ENCODE measurements at regions not wholly inside any gene's neighbourhood (a gene's known extent, or its start where the extent isn't known, plus 50 kb on each side); places are given as distances from the start of the nearest gene placed in this dataset.

DNA sequence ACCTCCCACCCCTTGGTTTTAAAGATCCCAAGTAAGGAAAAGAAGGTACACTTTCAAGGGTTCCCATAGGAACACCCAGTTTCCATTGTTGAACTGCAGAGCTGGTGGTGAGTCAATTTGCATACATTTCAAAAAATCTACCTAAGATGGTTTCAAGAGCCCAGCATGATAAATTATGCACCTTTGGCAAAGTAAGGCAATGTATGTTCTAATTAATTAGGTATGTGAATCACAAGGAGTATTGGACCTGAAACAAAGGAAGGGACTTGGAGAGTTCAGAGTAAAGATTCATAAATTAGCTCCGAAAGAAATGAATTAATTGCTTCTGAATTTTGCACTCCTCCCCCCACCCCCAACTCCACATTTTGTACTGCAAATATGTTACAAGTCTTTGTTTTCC, 459.7 kb downstream of the LRATD1 start:
- TF ChIP-seq, protein P1, sequence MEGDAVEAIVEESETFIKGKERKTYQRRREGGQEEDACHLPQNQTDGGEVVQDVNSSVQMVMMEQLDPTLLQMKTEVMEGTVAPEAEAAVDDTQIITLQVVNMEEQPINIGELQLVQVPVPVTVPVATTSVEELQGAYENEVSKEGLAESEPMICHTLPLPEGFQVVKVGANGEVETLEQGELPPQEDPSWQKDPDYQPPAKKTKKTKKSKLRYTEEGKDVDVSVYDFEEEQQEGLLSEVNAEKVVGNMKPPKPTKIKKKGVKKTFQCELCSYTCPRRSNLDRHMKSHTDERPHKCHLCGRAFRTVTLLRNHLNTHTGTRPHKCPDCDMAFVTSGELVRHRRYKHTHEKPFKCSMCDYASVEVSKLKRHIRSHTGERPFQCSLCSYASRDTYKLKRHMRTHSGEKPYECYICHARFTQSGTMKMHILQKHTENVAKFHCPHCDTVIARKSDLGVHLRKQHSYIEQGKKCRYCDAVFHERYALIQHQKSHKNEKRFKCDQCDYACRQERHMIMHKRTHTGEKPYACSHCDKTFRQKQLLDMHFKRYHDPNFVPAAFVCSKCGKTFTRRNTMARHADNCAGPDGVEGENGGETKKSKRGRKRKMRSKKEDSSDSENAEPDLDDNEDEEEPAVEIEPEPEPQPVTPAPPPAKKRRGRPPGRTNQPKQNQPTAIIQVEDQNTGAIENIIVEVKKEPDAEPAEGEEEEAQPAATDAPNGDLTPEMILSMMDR (IDR thresholded peaks at IDR 0.05; ENCODE audit: control extremely low read depth in 1 of 3, insufficient read depth in 1 of 3, low read depth in 1 of 3, low read length in 3 of 3): no peak
- TF ChIP-seq CTBP2 (IDR thresholded peaks at IDR 0.05; ENCODE audit: borderline replicate concordance, insufficient read depth, insufficient read length, low read length): no peak
- TF ChIP-seq EZH2 (IDR thresholded peaks at IDR 0.05; ENCODE audit: low read depth, low read length, severe bottlenecking): no peak
- no peak for TF ChIP-seq POLR2AphosphoS5 (IDR thresholded peaks at IDR 0.05; ENCODE audit: low read depth, low read length)
- TF ChIP-seq CBX5 (IDR thresholded peaks at IDR 0.05; ENCODE audit: low read depth, low read length): no peak
- TF ChIP-seq EP300 (IDR thresholded peaks at IDR 0.05; ENCODE audit: borderline replicate concordance in 1 of 2, low read depth in 2 of 2, low read length in 2 of 2): no peak
